ENCODE measurements at regions not wholly inside any gene's neighbourhood (a gene's known extent, or its start where the extent isn't known, plus 50 kb on each side); places are given as distances from the start of the nearest gene placed in this dataset.
"Not testable (repeated sequence)": the region's sequence is repeated elsewhere in the genome, so short reads cannot be mapped to it uniquely, and the experiment has no call there.

DNA sequence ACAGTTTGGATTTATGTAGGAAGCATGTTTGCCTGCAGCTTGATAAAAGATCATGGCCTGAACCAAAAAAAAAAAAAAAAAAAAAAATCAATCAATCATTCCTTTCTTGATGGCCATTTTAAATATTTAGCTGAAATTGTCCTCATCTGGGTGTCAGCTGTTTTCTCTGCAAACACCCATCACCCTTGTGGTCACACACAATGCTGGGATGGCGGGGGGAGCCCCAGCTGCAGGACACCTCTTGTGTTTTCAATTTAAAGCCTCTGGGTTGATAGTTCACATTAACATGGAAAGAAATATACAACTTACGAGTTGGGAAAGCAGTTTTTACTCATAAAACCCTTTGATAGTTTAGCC lies 160.4 kb downstream of the ZFP64 start:
- no peaks in the 10 kb centered on the region for H3K9me3 ChIP-seq (ENCODE audit: severe bottlenecking)
- H3K4me3 ChIP-seq (ENCODE audit: low read depth, low read length): no peak overlapping the region
- DNase-seq: no peak
- H3K27me3 ChIP-seq (ENCODE audit: insufficient read depth, low read depth, severe bottlenecking): no peaks in the 10 kb centered on the region
- no peak overlapping the region for H3K27ac ChIP-seq
- H3K36me3 ChIP-seq: no peaks in the 10 kb centered on the region
- TF ChIP-seq, protein P1, sequence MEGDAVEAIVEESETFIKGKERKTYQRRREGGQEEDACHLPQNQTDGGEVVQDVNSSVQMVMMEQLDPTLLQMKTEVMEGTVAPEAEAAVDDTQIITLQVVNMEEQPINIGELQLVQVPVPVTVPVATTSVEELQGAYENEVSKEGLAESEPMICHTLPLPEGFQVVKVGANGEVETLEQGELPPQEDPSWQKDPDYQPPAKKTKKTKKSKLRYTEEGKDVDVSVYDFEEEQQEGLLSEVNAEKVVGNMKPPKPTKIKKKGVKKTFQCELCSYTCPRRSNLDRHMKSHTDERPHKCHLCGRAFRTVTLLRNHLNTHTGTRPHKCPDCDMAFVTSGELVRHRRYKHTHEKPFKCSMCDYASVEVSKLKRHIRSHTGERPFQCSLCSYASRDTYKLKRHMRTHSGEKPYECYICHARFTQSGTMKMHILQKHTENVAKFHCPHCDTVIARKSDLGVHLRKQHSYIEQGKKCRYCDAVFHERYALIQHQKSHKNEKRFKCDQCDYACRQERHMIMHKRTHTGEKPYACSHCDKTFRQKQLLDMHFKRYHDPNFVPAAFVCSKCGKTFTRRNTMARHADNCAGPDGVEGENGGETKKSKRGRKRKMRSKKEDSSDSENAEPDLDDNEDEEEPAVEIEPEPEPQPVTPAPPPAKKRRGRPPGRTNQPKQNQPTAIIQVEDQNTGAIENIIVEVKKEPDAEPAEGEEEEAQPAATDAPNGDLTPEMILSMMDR (IDR thresholded peaks at IDR 0.05; ENCODE audit: low read depth, low read length): no peak

DNA sequence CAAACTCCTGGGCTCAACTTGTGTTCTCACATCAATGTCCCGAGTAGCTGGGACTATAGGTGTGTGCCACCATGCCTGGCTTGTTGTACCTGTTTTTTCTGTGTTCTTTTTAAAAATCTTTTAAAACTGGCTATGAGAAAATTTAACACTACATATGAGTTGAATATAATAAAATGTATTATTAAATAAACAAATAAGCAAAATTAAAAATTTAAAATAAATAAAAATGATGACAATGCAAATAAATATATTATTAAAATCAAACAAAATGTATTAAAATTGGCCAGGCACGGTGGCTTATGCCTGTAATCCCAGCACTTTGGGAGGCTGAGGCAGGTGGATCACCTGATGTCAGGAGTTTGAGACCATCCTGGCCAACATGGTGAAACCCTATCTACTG lies 162.4 kb downstream of the ZFP64 start:
- H3K27ac ChIP-seq; H3K36me3 ChIP-seq; H3K4me3 ChIP-seq (ENCODE audit: low read depth, low read length); H3K27me3 ChIP-seq (ENCODE audit: insufficient read depth, low read depth, severe bottlenecking); DNase-seq; H3K9me3 ChIP-seq (ENCODE audit: severe bottlenecking): not testable (repeated sequence)

DNA sequence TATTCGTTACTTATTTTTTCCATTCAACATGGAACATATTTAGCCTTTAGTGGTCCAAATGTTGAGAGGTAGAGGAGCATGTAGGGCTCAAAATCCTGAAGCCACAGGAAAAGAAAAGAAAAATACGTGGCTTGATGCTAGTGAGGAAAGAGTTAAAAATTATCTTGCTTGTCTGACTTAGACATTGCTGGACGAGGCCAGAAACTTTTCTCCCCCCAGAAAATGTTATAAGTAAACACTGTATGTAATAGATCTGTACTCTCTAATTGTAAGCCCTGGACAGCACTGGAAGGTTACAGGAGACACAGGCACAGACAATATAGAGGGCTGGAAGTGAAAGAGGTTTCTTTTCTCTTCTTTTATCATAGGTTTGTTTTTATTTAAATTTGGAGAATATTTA lies 165.6 kb downstream of the ZFP64 start:
- Histone ChIP-seq H3K4me3 (ENCODE audit: low read depth, low read length) (no peak overlapping the region), H3K9me3 (ENCODE audit: severe bottlenecking) (no peaks in the 10 kb centered on the region), H3K36me3 (no peaks in the 10 kb centered on the region), H3K27me3 (ENCODE audit: insufficient read depth, low read depth, severe bottlenecking) (no peaks in the 10 kb centered on the region), H3K27ac (no peak overlapping the region)
- DNase-seq: no peak
- TF ChIP-seq, protein P1 (IDR thresholded peaks at IDR 0.05; ENCODE audit: low read depth, low read length): no peak

DNA sequence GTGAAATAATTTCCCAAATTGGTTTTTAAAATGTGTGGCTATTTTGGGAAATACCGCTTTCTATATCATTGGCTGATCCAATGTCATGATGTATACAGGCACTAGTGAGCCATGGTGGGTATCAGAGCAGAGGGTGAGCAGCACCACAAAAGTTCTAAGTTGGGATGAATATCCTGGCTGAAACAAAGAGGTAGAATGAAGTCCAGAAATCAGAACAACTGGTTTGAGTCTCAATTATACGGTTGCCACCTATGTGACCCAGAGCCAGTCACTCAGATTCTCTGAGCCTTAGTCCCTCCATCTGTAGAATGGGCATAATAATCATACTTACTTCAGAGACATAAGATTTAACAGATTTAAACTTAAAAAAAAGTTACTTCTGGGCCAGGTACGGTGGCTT lies 172.3 kb downstream of the ZFP64 start:
- TF ChIP-seq, protein P1 (IDR thresholded peaks at IDR 0.05; ENCODE audit: low read depth, low read length): no peak
- no peak for DNase-seq
- no peak overlapping the region for H3K4me3 ChIP-seq (ENCODE audit: low read depth, low read length)
- H3K9me3 ChIP-seq (ENCODE audit: severe bottlenecking): no peaks in the 10 kb centered on the region
- no peaks in the 10 kb centered on the region for H3K36me3 ChIP-seq
- H3K27ac ChIP-seq: no peak overlapping the region
- H3K27me3 ChIP-seq (ENCODE audit: insufficient read depth, low read depth, severe bottlenecking): no peaks in the 10 kb centered on the region

DNA sequence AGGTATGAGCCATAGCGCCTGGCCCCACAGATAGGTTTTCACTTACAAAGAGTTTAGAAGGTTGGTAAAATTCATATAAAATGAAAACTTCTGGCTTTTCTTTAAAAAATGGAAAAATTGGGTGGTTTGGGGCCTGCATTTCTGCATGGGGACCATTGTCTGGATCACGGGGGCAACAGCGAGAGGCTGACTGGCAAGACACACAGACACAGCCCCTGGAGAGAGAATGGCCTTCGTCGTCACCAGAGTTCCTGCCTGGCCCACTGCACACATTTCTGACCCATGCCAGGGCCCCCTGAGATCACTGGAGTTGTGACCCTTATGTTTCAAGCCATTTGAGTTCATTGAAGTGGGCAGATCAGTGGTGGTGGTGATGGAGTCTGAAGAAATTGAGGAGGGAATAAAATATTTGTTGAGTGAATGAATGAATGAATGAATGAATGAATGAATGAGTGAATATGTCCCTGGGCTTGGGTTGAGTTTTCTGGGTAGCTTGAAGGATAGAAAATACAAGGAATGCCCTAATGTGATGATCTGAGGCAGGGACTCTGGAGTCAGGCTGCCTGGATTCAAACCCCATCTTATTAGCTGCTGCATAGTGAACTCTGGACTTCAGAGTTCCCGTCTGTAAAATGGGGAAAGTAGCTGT lies 173.8 kb downstream of the ZFP64 start:
- Histone ChIP-seq H3K36me3 (no peaks in the 10 kb centered on the region), H3K27me3 (ENCODE audit: insufficient read depth, low read depth, severe bottlenecking) (no peaks in the 10 kb centered on the region), H3K27ac (no peak overlapping the region), H3K9me3 (ENCODE audit: severe bottlenecking) (no peaks in the 10 kb centered on the region), H3K4me3 (ENCODE audit: low read depth, low read length) (no peak overlapping the region)
- TF ChIP-seq, protein P1 (IDR thresholded peaks at IDR 0.05; ENCODE audit: low read depth, low read length): no peak
- no peak for DNase-seq

DNA sequence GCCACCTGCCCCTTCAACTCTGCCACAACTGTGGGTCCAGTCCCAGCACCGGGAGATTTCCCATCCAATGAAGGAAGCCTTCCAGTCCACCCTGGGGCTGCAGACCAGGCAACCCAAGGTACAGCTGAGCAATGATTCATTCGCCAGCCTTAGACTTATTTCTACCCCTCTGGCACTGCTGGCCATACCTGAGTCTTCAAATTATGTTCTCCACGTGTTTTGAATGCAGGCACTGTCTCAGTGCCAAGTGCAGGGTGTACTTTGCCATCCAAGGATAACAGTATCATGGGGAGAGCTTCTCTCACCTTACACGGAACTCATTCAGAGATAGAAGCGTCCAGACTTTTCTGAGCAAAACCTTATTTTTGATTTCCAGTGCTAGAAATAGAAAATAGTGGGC lies 175.6 kb downstream of the ZFP64 start:
- TF ChIP-seq, protein P1 (IDR thresholded peaks at IDR 0.05; ENCODE audit: low read depth, low read length): no peak
- Histone ChIP-seq H3K4me3 (ENCODE audit: low read depth, low read length) (no peak overlapping the region), H3K27me3 (ENCODE audit: insufficient read depth, low read depth, severe bottlenecking) (no peaks in the 10 kb centered on the region), H3K9me3 (ENCODE audit: severe bottlenecking) (no peaks in the 10 kb centered on the region), H3K36me3 (no peaks in the 10 kb centered on the region), H3K27ac (no peak overlapping the region)
- no peak for DNase-seq
